Activated CD8-positive, alpha-beta T cell treated with anti-CD3 and anti-CD28 coated beads for 36 hours (primary cell): ENCODE measurements at regions not wholly inside any gene's neighbourhood (a gene's known extent, or its start where the extent isn't known, plus 50 kb on each side); places are given as distances from the start of the nearest gene placed in this dataset.

Source experiments
- ATAC-seq: fragments of 200-7000 bp; cut with Tn5 transposase; one replicate; pipeline ENCODE4 v1.10.0; 2021; ENCODE audit warnings: mild to moderate bottlenecking, moderate library complexity
- CTCF ChIA-PET: fragments of 350-600 bp; sonication (Branson Sonifier 250); formaldehyde crosslinking; loops from one replicate; lab custom pipeline; 2021; ENCODE audit warnings: antibody characterized with exemption; lab: Charles Lee
- POLR2A ChIA-PET: fragments of 350-600 bp; sonication (Branson Sonifier 250); formaldehyde crosslinking; loops from one replicate; lab custom pipeline; 2021; ENCODE audit warnings: antibody characterized with exemption; lab: Charles Lee
- DNase-seq: peaks from one replicate; pipeline ENCODE4 v3.0.0-alpha.2; 2020
- H3K27ac Mint-ChIP-seq: one replicate; pipeline ENCODE4 v1.8.0; 2021; ENCODE audit warnings: mild to moderate bottlenecking, mixed read lengths
- H3K27me3 Mint-ChIP-seq: one replicate; pipeline ENCODE4 v1.8.0; 2021; ENCODE audit warnings: mixed read lengths
- H3K36me3 Mint-ChIP-seq: one replicate; pipeline ENCODE4 v1.8.0; 2021; ENCODE audit warnings: low read depth, mixed read lengths
- H3K4me1 Mint-ChIP-seq: one replicate; pipeline ENCODE4 v1.8.0; 2021; ENCODE audit warnings: low read depth, mixed read lengths
- H3K4me3 Mint-ChIP-seq: one replicate; pipeline ENCODE4 v1.8.0; 2021; ENCODE audit warnings: mild to moderate bottlenecking, moderate library complexity, mixed read lengths
- H3K9me3 Mint-ChIP-seq: one replicate; pipeline ENCODE4 v1.8.0; 2021; ENCODE audit warnings: mixed read lengths
- intact Hi-C: fragments of 100-400 bp; cut with micrococcal nuclease; formaldehyde crosslinking; loops from one replicate; pipeline ENCODE4 v1.10.0; 2022
- TF ChIP-seq, protein P1 (sequence below): fragments of 200-600 bp; IDR thresholded peaks from one replicate; pipeline ENCODE4 v1.8.0; 2022; ENCODE audit warnings: antibody characterized with exemption, mild to moderate bottlenecking

DNA sequence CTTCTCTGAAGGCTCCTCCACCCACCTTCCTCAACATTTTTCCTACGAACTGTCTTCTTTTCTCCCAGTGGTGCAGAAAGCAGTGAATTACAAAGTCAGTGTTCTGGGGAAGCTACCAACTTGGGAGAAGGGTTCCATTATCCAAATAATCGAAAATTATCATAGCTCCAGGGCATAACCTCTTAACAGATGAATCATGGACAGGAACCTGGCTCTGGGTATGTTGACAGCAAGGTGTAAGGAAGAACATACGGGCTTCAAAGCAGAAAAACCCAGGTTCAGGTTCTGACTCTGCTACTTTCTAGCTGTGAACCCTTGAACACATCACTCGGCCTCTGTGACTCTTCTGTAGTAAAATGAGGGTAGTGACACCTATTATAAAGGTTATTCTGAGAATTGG, 351.3 kb downstream of the ENC1 start:
- Mint-ChIP-seq H3K27ac (no peak overlapping the region), H3K27me3 (peaks cover 14% of the 10 kb centered on the region), H3K9me3 (no peaks in the 10 kb centered on the region), H3K36me3 (no peaks in the 10 kb centered on the region), H3K4me3 (no peak overlapping the region), H3K4me1 (no peaks in the 10 kb centered on the region)
- DNase-seq = no peak
- no peak for ATAC-seq
- ChIA-PET POLR2A (no interaction called here), CTCF (interaction anchor here (1.2 kb wide), 1 partner anchor 21 kb away, joined by 3 read pairs; no protein-coding TSS in a partner anchor)
- intact Hi-C loops = no loop called here
- TF ChIP-seq, protein P1, sequence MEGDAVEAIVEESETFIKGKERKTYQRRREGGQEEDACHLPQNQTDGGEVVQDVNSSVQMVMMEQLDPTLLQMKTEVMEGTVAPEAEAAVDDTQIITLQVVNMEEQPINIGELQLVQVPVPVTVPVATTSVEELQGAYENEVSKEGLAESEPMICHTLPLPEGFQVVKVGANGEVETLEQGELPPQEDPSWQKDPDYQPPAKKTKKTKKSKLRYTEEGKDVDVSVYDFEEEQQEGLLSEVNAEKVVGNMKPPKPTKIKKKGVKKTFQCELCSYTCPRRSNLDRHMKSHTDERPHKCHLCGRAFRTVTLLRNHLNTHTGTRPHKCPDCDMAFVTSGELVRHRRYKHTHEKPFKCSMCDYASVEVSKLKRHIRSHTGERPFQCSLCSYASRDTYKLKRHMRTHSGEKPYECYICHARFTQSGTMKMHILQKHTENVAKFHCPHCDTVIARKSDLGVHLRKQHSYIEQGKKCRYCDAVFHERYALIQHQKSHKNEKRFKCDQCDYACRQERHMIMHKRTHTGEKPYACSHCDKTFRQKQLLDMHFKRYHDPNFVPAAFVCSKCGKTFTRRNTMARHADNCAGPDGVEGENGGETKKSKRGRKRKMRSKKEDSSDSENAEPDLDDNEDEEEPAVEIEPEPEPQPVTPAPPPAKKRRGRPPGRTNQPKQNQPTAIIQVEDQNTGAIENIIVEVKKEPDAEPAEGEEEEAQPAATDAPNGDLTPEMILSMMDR = no peak

DNA sequence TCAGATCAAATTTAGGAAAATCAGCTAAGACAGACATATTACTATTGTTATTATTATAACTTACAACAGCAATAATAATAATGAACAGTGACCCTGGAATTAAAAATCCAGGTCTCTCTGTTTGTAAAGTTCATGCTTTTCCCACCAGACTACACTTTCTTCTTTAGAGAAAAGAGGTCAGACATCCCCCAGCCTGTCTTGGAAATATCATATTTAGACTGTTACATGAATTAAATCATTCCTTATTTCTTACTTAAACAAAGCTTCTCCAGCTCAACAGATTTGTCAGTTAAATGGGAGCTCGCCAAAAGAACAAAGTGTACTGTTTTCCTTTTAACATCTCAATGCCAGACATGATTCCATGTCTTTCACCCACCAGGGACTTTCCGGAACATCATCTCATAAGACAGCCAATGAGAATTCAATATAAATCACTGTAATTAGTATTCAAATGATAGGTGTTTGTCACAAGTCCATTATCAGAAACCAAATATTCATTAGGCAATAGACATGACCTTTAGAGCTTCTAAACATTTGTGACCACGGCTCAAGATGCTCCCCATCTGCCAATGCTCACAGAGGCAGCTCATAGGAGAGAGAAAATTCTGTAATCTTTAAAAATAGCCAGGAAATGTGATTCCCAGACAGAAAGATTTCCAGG, 351.9 kb downstream of the ENC1 start:
- DNase-seq = no peak
- H3K36me3 Mint-ChIP-seq = no peaks in the 10 kb centered on the region
- TF ChIP-seq, protein P1 = no peak
- H3K27ac Mint-ChIP-seq = no peak overlapping the region
- intact Hi-C loops = no loop called here
- ChIA-PET CTCF (interaction anchor here (1.2 kb wide), 1 partner anchor 22 kb away, joined by 3 read pairs; no protein-coding TSS in a partner anchor), POLR2A (no interaction called here)
- no peak for ATAC-seq
- H3K4me1 Mint-ChIP-seq = no peaks in the 10 kb centered on the region
- H3K4me3 Mint-ChIP-seq = no peak overlapping the region
- no peaks in the 10 kb centered on the region for H3K9me3 Mint-ChIP-seq
- H3K27me3 Mint-ChIP-seq = peaks cover 14% of the 10 kb centered on the region

DNA sequence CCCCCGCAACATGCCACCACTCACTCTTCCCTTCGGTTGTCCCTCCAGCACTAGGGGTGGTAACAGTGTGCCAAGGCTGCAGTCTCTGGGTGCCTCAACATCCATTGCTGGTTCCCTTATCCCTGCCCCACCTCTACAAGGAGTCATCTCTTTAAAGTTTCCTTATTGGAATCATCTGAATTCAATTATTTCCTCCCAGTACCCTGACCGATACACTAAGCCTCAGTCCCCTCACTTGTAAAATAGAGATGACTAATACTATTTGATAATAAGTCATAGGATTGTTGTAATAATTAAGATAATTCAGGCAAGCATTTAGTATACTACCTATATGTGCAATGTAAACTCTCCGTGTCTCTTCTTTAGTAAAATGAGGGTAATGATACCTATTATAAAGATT, 352.5 kb downstream of the ENC1 start:
- H3K4me1 Mint-ChIP-seq = no peaks in the 10 kb centered on the region
- TF ChIP-seq, protein P1 = no peak
- no peak overlapping the region for H3K4me3 Mint-ChIP-seq
- no peaks in the 10 kb centered on the region for H3K36me3 Mint-ChIP-seq
- H3K27ac Mint-ChIP-seq = no peak overlapping the region
- POLR2A ChIA-PET = no interaction called here
- DNase-seq = no peak
- no peaks in the 10 kb centered on the region for H3K9me3 Mint-ChIP-seq
- intact Hi-C loops = no loop called here
- no peak for ATAC-seq
- peaks cover 12% of the 10 kb centered on the region for H3K27me3 Mint-ChIP-seq
- CTCF ChIA-PET = no interaction called here

DNA sequence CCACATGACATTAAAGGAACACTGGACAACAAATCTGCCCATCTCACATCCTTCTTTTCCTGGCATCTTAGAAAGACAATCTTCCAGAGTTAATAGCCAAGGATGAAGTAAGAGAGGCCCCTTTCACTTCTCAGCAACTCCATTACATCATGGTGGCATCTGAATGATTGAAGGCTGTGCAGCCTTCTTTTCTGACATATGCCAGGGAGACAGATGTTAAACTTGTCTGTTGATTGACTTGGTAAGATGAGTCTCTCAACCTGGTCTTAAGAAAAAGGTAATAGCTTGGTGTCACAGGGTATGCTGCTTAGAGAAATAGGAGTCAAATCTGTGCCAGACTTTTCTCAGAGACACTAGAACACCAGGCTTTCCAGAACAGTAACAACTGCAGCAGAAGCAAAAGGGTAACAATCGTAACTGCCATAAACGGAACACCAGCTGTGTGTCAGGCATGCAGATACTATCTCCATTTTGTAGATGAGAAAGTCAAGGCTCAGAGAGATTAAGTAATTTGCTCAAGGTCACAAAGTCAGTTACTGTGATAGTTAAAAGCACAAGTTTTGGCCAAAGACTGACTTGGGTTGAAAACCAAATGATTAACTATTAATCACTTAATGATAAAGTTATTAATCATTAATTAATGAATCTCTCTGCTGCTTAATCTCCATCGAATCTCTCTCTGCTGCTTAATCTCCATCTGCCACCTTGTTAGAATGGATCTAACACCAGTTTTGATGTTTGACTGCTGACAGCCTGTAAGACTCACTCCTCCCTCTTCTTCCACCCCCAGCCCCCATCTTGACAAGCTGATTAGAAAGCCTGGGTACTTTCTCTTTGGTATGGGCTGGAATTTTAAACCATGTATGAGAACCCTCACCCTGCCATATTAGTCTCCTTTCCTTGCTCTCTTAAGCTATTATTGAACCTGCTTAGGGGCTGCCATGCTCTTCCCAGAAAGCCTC, 353.5 kb downstream of the ENC1 start:
- CTCF ChIA-PET = no interaction called here
- ATAC-seq = no peak
- no peak for DNase-seq
- POLR2A ChIA-PET = no interaction called here
- Mint-ChIP-seq H3K27ac (no peak overlapping the region), H3K36me3 (no peaks in the 10 kb centered on the region), H3K9me3 (no peaks in the 10 kb centered on the region), H3K27me3 (peaks cover 12% of the 10 kb centered on the region), H3K4me3 (no peak overlapping the region), H3K4me1 (no peaks in the 10 kb centered on the region)
- intact Hi-C loops = no loop called here
- TF ChIP-seq, protein P1 = no peak
